ENCODE measurements at regions not wholly inside any gene's neighbourhood (a gene's known extent, or its start where the extent isn't known, plus 50 kb on each side); places are given as distances from the start of the nearest gene placed in this dataset.
"Not testable (repeated sequence)": the region's sequence is repeated elsewhere in the genome, so short reads cannot be mapped to it uniquely, and the experiment has no call there.

DNA sequence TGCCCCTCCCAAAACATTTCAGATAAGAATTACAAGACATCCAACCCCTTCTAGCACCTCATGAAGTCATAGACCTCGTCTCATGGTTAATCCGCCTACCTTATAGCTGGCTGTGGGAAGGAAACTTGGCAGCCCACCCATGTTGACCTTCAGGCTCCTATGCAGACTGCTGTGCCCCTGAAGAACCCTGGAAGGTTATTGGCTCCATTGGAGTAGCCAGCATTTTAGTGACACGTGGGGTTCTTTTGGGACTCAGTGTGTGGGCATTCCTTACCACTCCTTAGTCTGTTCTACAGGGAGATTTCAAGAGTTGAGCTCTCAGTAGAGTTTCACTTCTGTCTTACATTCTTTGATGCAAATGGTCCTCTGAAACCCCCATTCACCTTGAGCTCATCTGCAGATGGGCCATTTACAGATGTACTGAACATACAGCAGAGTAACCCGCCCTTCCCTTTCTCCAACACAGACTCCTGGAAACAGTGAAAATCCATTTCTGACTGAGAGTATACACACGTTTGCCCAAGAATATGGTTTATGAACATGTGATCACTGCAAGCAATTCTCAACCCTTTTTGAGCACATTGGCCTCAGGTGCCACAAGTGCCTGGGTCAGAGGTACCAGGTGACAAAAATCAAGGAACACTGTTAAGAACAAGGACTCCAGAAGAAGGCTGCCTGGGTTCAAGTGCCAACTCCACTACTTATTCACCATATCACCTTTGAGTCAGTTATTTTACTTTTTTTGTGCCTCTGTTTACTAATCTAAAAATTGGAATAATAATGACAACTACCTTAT is 54.0 kb upstream of the HECW1 start:
- POLR2A ChIA-PET, result no interaction called here

DNA sequence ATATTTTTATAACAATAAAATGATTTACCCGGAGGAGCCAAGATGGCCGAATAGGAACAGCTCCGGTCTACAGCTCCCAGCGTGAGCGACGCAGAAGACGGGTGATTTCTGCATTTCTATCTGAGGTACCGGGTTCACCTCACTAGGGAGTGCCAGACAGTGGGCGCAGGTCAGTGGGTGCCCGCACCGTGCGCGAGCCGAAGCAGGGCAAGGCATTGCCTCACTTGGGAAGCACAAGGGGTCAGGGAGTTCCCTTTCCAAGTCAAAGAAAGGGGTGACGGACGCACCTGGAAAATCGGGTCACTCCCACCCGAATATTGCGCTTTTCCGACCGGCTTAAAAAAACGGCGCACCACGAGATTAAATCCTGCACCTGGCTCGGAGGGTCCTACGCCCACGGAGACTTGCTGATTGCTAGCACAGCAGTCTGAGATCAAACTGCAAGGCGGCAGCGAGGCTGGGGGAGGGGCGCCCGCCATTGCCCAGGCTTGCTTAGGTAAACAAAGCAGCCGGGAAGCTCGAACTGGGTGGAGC is 53.3 kb upstream of the HECW1 start:
- DNase-seq (ENCODE audit: low read depth, low spot score); H3K9me3 ChIP-seq (ENCODE audit: control insufficient read depth, insufficient read depth, low read depth, low read length); H3K4me3 ChIP-seq (ENCODE audit: low read depth in 2 of 2, low read length in 2 of 2); H3K36me3 ChIP-seq (ENCODE audit: control insufficient read depth, insufficient read depth, low read length); BruUV-seq (replicated peaks); H3K27me3 ChIP-seq (ENCODE audit: control insufficient read depth, insufficient read depth, low read length); in situ Hi-C loops (cut with HindIII; ENCODE audit: low pct_unique_long_range_greater_than_20kb, low sequenced_read_pairs); H3K4me1 ChIP-seq (ENCODE audit: control insufficient read depth, insufficient read depth, low read length); intact Hi-C loops (cut with micrococcal nuclease; ENCODE audit: unreplicated experiment); H3K27ac ChIP-seq (ENCODE audit: low read length); CTCF ChIA-PET; ATAC-seq; POLR2A ChIA-PET: not testable (repeated sequence)

More for the DNA sequence above, 54.0 kb upstream of the HECW1 start:
- intact Hi-C loops (cut with micrococcal nuclease; ENCODE audit: unreplicated experiment), result no loop called here
- Histone ChIP-seq H3K9me3 (ENCODE audit: control insufficient read depth, insufficient read depth, low read depth, low read length) (no peaks in the 10 kb centered on the region), H3K27me3 (ENCODE audit: control insufficient read depth, insufficient read depth, low read length) (peaks cover 5% of the 10 kb centered on the region; the same call in 1 of the 2 replicates), H3K27ac (ENCODE audit: low read length) (no peak overlapping the region), H3K36me3 (ENCODE audit: control insufficient read depth, insufficient read depth, low read length) (no peaks in the 10 kb centered on the region), H3K4me3 (ENCODE audit: low read depth in 2 of 2, low read length in 2 of 2) (no peak overlapping the region), H3K4me1 (ENCODE audit: control insufficient read depth, insufficient read depth, low read length) (no peaks in the 10 kb centered on the region)
- in situ Hi-C loops (cut with HindIII; ENCODE audit: low pct_unique_long_range_greater_than_20kb, low sequenced_read_pairs), result no loop called here
- DNase-seq (ENCODE audit: low read depth, low spot score), result no peak
- no peak for TF ChIP-seq POLR2AphosphoS5 (IDR thresholded peaks at IDR 0.05; ENCODE audit: low read depth, low read length)
- TF ChIP-seq TCF7L2 (IDR thresholded peaks at IDR 0.05; ENCODE audit: low read depth, low read length), result no peak
- TF ChIP-seq, protein P1, sequence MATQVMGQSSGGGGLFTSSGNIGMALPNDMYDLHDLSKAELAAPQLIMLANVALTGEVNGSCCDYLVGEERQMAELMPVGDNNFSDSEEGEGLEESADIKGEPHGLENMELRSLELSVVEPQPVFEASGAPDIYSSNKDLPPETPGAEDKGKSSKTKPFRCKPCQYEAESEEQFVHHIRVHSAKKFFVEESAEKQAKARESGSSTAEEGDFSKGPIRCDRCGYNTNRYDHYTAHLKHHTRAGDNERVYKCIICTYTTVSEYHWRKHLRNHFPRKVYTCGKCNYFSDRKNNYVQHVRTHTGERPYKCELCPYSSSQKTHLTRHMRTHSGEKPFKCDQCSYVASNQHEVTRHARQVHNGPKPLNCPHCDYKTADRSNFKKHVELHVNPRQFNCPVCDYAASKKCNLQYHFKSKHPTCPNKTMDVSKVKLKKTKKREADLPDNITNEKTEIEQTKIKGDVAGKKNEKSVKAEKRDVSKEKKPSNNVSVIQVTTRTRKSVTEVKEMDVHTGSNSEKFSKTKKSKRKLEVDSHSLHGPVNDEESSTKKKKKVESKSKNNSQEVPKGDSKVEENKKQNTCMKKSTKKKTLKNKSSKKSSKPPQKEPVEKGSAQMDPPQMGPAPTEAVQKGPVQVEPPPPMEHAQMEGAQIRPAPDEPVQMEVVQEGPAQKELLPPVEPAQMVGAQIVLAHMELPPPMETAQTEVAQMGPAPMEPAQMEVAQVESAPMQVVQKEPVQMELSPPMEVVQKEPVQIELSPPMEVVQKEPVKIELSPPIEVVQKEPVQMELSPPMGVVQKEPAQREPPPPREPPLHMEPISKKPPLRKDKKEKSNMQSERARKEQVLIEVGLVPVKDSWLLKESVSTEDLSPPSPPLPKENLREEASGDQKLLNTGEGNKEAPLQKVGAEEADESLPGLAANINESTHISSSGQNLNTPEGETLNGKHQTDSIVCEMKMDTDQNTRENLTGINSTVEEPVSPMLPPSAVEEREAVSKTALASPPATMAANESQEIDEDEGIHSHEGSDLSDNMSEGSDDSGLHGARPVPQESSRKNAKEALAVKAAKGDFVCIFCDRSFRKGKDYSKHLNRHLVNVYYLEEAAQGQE (IDR thresholded peaks at IDR 0.05; ENCODE audit: insufficient read depth in 1 of 2, low read depth in 2 of 2, low read length in 1 of 2), result no peak
- no peak for TF ChIP-seq SIN3A (IDR thresholded peaks at IDR 0.05; ENCODE audit: borderline replicate concordance, insufficient read depth, low read depth, low read length)
- TF ChIP-seq, protein P2, sequence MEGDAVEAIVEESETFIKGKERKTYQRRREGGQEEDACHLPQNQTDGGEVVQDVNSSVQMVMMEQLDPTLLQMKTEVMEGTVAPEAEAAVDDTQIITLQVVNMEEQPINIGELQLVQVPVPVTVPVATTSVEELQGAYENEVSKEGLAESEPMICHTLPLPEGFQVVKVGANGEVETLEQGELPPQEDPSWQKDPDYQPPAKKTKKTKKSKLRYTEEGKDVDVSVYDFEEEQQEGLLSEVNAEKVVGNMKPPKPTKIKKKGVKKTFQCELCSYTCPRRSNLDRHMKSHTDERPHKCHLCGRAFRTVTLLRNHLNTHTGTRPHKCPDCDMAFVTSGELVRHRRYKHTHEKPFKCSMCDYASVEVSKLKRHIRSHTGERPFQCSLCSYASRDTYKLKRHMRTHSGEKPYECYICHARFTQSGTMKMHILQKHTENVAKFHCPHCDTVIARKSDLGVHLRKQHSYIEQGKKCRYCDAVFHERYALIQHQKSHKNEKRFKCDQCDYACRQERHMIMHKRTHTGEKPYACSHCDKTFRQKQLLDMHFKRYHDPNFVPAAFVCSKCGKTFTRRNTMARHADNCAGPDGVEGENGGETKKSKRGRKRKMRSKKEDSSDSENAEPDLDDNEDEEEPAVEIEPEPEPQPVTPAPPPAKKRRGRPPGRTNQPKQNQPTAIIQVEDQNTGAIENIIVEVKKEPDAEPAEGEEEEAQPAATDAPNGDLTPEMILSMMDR (IDR thresholded peaks at IDR 0.05), result no peak
- ATAC-seq, result no peak
- CTCF ChIA-PET, result no interaction called here
- BruUV-seq (replicated peaks), result no TSS peak
